ENCODE measurements at regions not wholly inside any gene's neighbourhood (a gene's known extent, or its start where the extent isn't known, plus 50 kb on each side); places are given as distances from the start of the nearest gene placed in this dataset.

DNA sequence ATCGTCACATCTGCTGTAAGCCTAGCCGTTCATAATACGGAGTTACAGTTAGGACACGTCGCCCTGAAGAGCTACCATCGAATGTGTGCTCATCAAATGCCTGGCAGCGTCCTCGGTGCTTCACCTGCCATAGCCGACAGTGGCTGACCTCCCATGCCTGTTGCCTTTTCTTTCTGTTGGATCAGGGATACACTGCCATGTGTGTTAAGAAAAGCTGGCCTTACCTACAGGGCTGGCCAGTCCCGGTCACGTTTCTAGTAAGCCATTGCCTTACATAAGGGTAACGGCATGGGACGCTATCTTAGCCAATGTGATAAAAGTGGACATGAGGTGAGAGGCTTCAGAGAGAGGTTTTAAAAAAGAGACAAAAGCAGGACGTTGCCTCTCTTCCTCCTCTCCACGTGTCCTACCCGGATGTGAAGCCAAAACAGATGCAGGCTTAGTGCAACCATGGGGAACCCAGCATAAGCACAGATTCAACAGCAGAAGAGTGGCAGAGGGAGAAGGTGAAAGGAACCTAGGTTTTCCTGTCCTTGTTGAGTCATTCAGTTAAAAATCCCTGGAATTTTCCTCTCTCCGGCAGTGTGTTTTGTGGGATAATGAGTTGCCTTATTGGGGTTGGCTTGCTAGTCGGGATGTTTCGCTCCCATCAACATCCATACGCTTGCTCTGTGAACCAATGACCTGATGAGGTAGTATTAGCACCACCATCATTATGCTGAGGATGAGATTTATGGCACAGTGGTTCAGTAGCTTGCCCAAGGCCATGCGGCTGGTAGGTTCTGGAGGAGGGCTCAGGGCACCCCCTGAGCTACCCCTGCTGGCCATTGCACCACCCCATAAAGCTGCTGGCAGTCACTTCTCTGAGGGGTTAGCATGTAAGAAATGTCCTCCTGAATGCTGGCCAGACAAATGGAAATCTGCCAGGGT, 67.4 kb upstream of the B3GAT1 start:
- no peak for DNase-seq (ENCODE audit: low read depth)
- H3K4me3 ChIP-seq (replicated peaks; ENCODE audit: low read depth, low read length), result no peak overlapping the region
- TF ChIP-seq, protein P1, sequence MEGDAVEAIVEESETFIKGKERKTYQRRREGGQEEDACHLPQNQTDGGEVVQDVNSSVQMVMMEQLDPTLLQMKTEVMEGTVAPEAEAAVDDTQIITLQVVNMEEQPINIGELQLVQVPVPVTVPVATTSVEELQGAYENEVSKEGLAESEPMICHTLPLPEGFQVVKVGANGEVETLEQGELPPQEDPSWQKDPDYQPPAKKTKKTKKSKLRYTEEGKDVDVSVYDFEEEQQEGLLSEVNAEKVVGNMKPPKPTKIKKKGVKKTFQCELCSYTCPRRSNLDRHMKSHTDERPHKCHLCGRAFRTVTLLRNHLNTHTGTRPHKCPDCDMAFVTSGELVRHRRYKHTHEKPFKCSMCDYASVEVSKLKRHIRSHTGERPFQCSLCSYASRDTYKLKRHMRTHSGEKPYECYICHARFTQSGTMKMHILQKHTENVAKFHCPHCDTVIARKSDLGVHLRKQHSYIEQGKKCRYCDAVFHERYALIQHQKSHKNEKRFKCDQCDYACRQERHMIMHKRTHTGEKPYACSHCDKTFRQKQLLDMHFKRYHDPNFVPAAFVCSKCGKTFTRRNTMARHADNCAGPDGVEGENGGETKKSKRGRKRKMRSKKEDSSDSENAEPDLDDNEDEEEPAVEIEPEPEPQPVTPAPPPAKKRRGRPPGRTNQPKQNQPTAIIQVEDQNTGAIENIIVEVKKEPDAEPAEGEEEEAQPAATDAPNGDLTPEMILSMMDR (IDR thresholded peaks at IDR 0.05; ENCODE audit: low read length, missing control alignments), result no peak

DNA sequence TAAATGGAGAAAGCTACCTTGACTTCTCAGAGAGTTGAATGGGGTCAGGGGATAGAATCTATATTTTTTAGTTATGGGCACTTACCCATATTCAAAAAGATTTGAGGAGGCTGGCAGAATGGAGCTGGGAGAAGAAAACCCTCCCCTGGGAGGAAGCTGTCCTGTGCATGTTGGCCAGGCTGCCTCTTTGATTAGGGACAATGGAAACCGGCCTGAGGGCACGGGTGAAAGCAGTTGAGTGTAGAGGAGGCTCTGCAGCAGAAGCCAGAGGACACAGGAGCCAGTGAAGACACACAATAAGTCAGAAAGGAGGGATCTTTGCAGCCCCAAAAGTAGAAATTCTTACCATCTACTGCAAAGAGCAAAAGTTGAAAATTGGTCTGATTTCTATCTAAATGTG, 66.6 kb upstream of the B3GAT1 start:
- TF ChIP-seq, protein P1 (IDR thresholded peaks at IDR 0.05; ENCODE audit: low read length, missing control alignments), result no peak
- H3K4me3 ChIP-seq (replicated peaks; ENCODE audit: low read depth, low read length), result no peak overlapping the region
- DNase-seq (ENCODE audit: low read depth), result no peak

DNA sequence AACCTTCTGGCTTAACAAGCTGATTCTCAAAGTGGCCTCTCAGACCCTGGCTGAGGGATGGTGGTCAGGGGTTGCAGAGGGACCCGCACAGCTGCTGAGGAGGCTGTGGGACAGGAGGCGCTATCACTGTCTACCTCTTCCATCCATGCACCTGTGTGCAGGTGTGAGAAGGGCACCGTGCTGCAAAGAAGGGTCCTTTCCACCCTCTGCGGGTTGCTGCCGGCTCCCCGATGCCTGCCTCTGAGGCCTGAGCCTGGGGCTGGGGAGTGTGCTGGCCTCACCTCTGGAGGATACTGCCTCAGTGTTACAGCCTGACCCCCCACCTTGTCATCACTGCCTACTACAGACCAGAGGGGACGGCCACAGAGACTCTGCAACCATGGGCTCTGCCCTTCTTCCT, 66.1 kb upstream of the B3GAT1 start:
- no peak for DNase-seq (ENCODE audit: low read depth)
- TF ChIP-seq, protein P1 (IDR thresholded peaks at IDR 0.05; ENCODE audit: low read length, missing control alignments), result no peak

DNA sequence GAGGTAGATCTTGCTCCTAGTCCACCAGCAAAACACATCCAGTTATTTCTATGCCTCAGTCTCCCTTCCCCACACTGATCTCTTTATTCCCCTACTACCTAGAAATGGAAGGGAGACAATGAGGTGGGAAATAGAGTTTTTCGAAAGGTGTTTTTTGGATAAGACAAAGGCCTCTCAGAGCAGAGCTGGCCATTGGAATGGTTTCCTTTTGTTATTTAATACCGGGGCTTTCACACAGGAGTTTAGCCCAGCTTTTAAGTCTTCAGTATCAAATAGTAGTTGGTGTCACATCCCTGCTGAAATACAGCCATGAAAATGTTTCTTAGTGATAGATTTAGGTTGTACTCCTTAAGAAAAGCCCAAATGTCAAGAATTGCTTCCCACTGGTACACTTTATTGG, 65.4 kb upstream of the B3GAT1 start:
- TF ChIP-seq, protein P1 (IDR thresholded peaks at IDR 0.05; ENCODE audit: low read length, missing control alignments), result no peak
- H3K4me3 ChIP-seq (replicated peaks; ENCODE audit: low read depth, low read length), result no peak overlapping the region
- DNase-seq (ENCODE audit: low read depth), result no peak

More for the DNA sequence above, 66.1 kb upstream of the B3GAT1 start:
- H3K4me3 ChIP-seq (replicated peaks; ENCODE audit: low read depth, low read length), result no peak overlapping the region

DNA sequence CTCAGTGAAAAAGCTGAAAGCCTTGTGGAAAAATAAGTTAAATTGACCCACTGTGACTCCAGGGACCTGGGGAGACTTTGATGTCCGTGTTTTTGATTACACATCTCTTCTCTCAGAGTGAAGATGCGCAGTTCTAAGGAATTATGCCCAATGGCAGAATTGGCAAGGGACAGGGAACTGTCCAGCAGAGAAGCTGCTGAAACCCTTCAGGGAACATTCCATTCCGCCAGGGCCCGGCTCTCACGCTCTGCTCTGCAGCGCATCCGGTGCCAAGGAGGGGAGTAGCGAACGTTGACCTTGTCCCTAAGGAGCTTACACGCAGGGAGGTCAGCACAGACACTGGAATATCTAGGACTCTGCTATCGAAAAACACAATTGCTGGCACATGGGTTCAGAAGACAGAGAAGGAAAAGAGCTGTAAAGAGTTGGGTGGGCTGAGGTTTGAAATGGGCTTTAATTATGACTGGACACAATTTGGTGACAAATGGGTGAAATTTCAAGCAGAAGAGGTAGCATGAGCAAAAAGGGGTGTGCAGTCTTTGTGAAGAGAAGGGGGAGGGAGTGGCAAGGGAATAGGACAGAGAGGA, 64.5 kb upstream of the B3GAT1 start:
- H3K4me3 ChIP-seq (replicated peaks; ENCODE audit: low read depth, low read length), result no peak overlapping the region
- TF ChIP-seq, protein P1 (IDR thresholded peaks at IDR 0.05; ENCODE audit: low read length, missing control alignments), result no peak
- no peak for DNase-seq (ENCODE audit: low read depth)

DNA sequence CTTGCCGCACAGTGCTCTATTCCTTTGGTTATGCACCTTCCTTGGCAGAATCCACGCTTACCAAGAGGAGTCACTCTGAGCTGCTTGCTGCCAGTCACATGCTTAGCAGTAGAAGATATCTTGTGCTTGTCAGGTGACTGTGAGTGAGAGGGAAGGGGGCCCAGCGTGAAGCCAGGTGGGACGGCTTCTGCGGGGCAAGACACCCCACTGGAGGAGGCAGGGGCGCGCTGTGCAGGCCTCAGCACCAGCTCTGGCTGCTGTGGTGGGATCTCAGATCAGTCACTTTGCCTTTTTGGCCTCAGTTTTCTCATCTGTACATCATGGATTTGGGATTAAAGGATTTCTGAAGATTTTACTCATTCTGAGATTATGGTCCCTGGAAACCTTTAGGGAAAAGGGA, 63.9 kb upstream of the B3GAT1 start:
- TF ChIP-seq, protein P1 (IDR thresholded peaks at IDR 0.05; ENCODE audit: low read length, missing control alignments), result no peak
- no peak overlapping the region for H3K4me3 ChIP-seq (replicated peaks; ENCODE audit: low read depth, low read length)
- DNase-seq (ENCODE audit: low read depth), result no peak

All from fibroblast of pulmonary artery (primary cell).